ENCODE measurements at regions not wholly inside any gene's neighbourhood (a gene's known extent, or its start where the extent isn't known, plus 50 kb on each side); places are given as distances from the start of the nearest gene placed in this dataset.

DNA sequence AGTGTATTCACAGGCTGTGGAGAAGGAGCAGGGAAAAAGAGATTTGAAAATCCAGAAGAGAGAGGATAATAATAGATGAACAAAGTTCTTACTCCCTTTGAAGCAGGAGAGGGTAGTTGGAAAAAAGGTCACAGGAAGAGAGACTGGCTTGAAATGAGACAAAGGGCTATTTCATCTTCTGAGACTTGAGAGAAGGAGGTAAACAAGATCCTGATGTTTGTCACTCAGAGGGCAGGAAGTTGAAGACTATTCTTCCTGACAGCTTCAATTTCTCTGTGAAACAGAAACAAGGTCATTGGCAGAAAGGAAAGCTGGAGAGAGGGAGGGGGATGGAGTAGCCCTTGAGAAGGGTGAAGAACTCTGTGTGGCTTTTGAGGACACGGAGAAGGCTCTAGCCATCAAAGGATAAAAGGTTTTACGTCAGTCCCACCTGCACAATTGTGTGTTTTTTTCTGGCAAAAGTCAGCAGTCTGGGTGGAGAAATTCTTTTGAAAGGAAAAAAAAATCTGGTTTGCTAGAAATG, 216.1 kb upstream of the STEAP4 start:
- DNase-seq, result no peak
- H4K20me1 ChIP-seq (ENCODE audit: insufficient read depth, low read length), result no peaks in the 10 kb centered on the region
- Mint-ChIP-seq H3K27ac (no peak overlapping the region), H3K36me3 (no peaks in the 10 kb centered on the region), H3K4me1 (no peaks in the 10 kb centered on the region), H3K27me3 (ENCODE audit: low read depth in 3 of 3) (no peaks in the 10 kb centered on the region), H3K9me3 (peaks cover 0 to 16% (median 4%) of the 10 kb centered on the region in 7 donors), H3K4me3 (no peak overlapping the region)
- no peaks in the 10 kb centered on the region for H3K4me1 ChIP-seq (ENCODE audit: control insufficient read depth in 1 of 2, insufficient read depth in 2 of 2, low read length in 2 of 2)
- no peak overlapping the region for H3K9ac ChIP-seq (ENCODE audit: insufficient read depth, low read length, poor library complexity, severe bottlenecking)
- no peaks in the 10 kb centered on the region for H3K79me2 ChIP-seq (ENCODE audit: insufficient read depth, low read length)
- H3K9me3 ChIP-seq (replicated peaks in 1 of 2; ENCODE audit: control insufficient read depth in 1 of 2, insufficient read depth in 1 of 2, low read length in 2 of 2), result peaks cover 3 to 8% of the 10 kb centered on the region in 2 donors
- no peak overlapping the region for H3K4me2 ChIP-seq (replicated peaks; ENCODE audit: extremely low read depth, low read length, poor library complexity, severe bottlenecking)
- no peaks in the 10 kb centered on the region for H3K27me3 ChIP-seq (ENCODE audit: control insufficient read depth in 2 of 2, insufficient read depth in 2 of 2, low read length in 2 of 2)
- no peak overlapping the region for H3K27ac ChIP-seq (ENCODE audit: low read depth in 1 of 2, low read length in 2 of 2)
- no peak overlapping the region for H2AFZ ChIP-seq (ENCODE audit: insufficient read depth, low read depth, low read length, poor library complexity, severe bottlenecking)
- TF ChIP-seq, protein P1, sequence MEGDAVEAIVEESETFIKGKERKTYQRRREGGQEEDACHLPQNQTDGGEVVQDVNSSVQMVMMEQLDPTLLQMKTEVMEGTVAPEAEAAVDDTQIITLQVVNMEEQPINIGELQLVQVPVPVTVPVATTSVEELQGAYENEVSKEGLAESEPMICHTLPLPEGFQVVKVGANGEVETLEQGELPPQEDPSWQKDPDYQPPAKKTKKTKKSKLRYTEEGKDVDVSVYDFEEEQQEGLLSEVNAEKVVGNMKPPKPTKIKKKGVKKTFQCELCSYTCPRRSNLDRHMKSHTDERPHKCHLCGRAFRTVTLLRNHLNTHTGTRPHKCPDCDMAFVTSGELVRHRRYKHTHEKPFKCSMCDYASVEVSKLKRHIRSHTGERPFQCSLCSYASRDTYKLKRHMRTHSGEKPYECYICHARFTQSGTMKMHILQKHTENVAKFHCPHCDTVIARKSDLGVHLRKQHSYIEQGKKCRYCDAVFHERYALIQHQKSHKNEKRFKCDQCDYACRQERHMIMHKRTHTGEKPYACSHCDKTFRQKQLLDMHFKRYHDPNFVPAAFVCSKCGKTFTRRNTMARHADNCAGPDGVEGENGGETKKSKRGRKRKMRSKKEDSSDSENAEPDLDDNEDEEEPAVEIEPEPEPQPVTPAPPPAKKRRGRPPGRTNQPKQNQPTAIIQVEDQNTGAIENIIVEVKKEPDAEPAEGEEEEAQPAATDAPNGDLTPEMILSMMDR (IDR thresholded peaks at IDR 0.05), result no peak
- WGBS (ENCODE audit: insufficient coverage), result 58% methylated on average over 2 of the region's 2 CpGs
- H3K4me3 ChIP-seq (replicated peaks in 1 of 3; ENCODE audit: low read depth in 2 of 3, low read length in 3 of 3), result no peak overlapping the region
- H3K36me3 ChIP-seq (replicated peaks in 1 of 2; ENCODE audit: control insufficient read depth in 1 of 2, insufficient read depth in 2 of 2, low read length in 2 of 2), result no peaks in the 10 kb centered on the region
- intact Hi-C loops (cut with micrococcal nuclease), result no loop called here

DNA sequence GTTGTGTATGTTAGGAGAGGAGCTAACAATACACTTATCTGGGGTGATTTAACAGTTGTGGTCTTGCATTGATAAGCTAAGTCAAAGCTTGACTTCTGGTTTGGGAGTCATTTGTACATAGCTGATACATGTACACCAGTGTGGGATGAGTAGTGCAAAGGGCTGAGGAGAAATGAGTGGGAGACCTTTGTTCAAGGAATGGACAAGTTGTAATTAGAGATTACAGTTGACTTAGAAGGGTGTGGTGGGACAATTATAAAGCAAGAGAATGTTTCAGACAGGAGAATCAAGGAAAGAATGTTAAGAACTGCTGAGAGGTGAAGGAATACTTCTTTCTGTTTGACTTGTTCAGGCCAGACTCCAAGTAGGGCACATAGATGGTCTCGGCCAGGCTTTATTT, 209.7 kb upstream of the STEAP4 start:
- Mint-ChIP-seq H3K9me3 (peaks cover 0 to 11% (median 2%) of the 10 kb centered on the region in 7 donors), H3K4me1 (no peaks in the 10 kb centered on the region), H3K4me3 (no peak overlapping the region), H3K27ac (no peak overlapping the region), H3K27me3 (ENCODE audit: low read depth in 3 of 3) (no peaks in the 10 kb centered on the region), H3K36me3 (no peaks in the 10 kb centered on the region)
- H3K79me2 ChIP-seq (ENCODE audit: insufficient read depth, low read length), result no peaks in the 10 kb centered on the region
- intact Hi-C loops (cut with micrococcal nuclease), result no loop called here
- WGBS (ENCODE audit: insufficient coverage), result no CpG with 5 or more reads among the region's 1 CpG
- H2AFZ ChIP-seq (ENCODE audit: insufficient read depth, low read depth, low read length, poor library complexity, severe bottlenecking), result no peak overlapping the region
- DNase-seq, result no peak
- H3K4me2 ChIP-seq (replicated peaks; ENCODE audit: extremely low read depth, low read length, poor library complexity, severe bottlenecking), result no peak overlapping the region
- no peak overlapping the region for H3K27ac ChIP-seq (ENCODE audit: low read depth in 1 of 2, low read length in 2 of 2)
- H3K9ac ChIP-seq (ENCODE audit: insufficient read depth, low read length, poor library complexity, severe bottlenecking), result no peak overlapping the region
- H3K4me1 ChIP-seq (ENCODE audit: control insufficient read depth in 1 of 2, insufficient read depth in 2 of 2, low read length in 2 of 2), result no peaks in the 10 kb centered on the region
- no peaks in the 10 kb centered on the region for H3K36me3 ChIP-seq (replicated peaks in 1 of 2; ENCODE audit: control insufficient read depth in 1 of 2, insufficient read depth in 2 of 2, low read length in 2 of 2)
- no peaks in the 10 kb centered on the region for H4K20me1 ChIP-seq (ENCODE audit: insufficient read depth, low read length)
- TF ChIP-seq, protein P1 (IDR thresholded peaks at IDR 0.05), result no peak
- no peaks in the 10 kb centered on the region for H3K9me3 ChIP-seq (replicated peaks in 1 of 2; ENCODE audit: control insufficient read depth in 1 of 2, insufficient read depth in 1 of 2, low read length in 2 of 2)
- no peak overlapping the region for H3K4me3 ChIP-seq (replicated peaks in 1 of 3; ENCODE audit: low read depth in 2 of 3, low read length in 3 of 3)
- no peaks in the 10 kb centered on the region for H3K27me3 ChIP-seq (ENCODE audit: control insufficient read depth in 2 of 2, insufficient read depth in 2 of 2, low read length in 2 of 2)
